Gastrocnemius medialis (tissue), 4 donors: ENCODE measurements at regions not wholly inside any gene's neighbourhood (a gene's known extent, or its start where the extent isn't known, plus 50 kb on each side); places are given as distances from the start of the nearest gene placed in this dataset.

ENCODE experiments used
- ATAC-seq, 2 donors: fragments of 150-250 bp; one replicate each; pipeline ENCODE4 v1.9.1; 2016
- DNase-seq, 2 donors: peaks; one replicate each; pipeline ENCODE4 v3.0.0-alpha.2; 2019
- H3K27ac ChIP-seq, 4 donors: fragments of 200-600 bp; sonication (generic); 1 replicate in 1 of 4; 2 replicates in 3 of 4; pipeline ENCODE4 v1.5.1; 2016 to 2018; ENCODE audit warnings: mild to moderate bottlenecking in 2 of 4, moderate library complexity in 1 of 4
- H3K27me3 ChIP-seq, 3 donors: fragments of 200-600 bp; sonication (generic) in 2 of 3; 1 replicate in 1 of 3; 2 replicates in 2 of 3; pipeline versions ENCODE4 v1.5.1 to v1.6.0; 2016 to 2019; ENCODE audit warnings: mild to moderate bottlenecking in 1 of 3, moderate library complexity in 1 of 3
- H3K36me3 ChIP-seq, 2 donors: fragments of 200-600 bp; sonication (generic) in 1 of 2; one replicate each; pipeline ENCODE4 v1.5.1; 2017 to 2018
- H3K4me1 ChIP-seq, 2 donors: fragments of 200-600 bp; sonication (generic) in 1 of 2; one replicate each; pipeline ENCODE4 v1.5.1; 2016 to 2017; ENCODE audit warnings: mild to moderate bottlenecking in 2 of 2
- H3K4me3 ChIP-seq, 4 donors: fragments of 200-600 bp; sonication (generic) in 3 of 4; 1 replicate in 1 of 4; 2 replicates in 3 of 4; pipeline ENCODE4 v1.5.1; 2016 to 2019; ENCODE audit warnings: mild to moderate bottlenecking in 2 of 4
- H3K9me3 ChIP-seq, 3 donors: fragments of 200-600 bp; sonication (generic) in 2 of 3; 1 replicate in 1 of 3; 2 replicates in 2 of 3; pipeline ENCODE4 v1.5.1; 2016 to 2019
- CTCF ChIP-seq, 5 experiments: fragments of 450-650 bp in 3 of 5; fragments of 200-600 bp in 2 of 5; sonication (generic) in 2 of 5; IDR thresholded peaks in 4 of 5; conservative IDR thresholded peaks in 1 of 5; 1 replicate in 4 of 5; 2 replicates in 1 of 5; pipeline ENCODE4 v1.5.1; 2016 to 2019; ENCODE audit warnings: antibody characterized with exemption in 5 of 5, mild to moderate bottlenecking in 3 of 5, moderate library complexity in 3 of 5
- POLR2A ChIP-seq, 2 donors: fragments of 450-650 bp; IDR thresholded peaks; one replicate each; pipeline ENCODE4 v1.6.1; 2017; ENCODE audit warnings: antibody characterized with exemption in 2 of 2, mild to moderate bottlenecking in 2 of 2, moderate library complexity in 2 of 2
- in situ Hi-C, 4 donors: fragments of 200-750 bp; cut with MboI; loops; one replicate each; pipeline versions ENCODE4 v1.15.0 to v1.8.0; 2017; ENCODE audit warnings: low sequenced_read_pairs in 4 of 4
- intact Hi-C: fragments of 100-400 bp; cut with DNase I; formaldehyde crosslinking; loops from one replicate; pipeline ENCODE4 v1.15.1; 2023; ENCODE audit warnings: low total_unique reads

GRCh38 chr12:92363295-92364146 lies 217.9 kb upstream of the BTG1 start:
- Histone ChIP-seq H3K4me1 (peaks cover 4 to 17% of the 10 kb centered on the region in 2 donors), H3K9me3 (no peaks in the 10 kb centered on the region), H3K27ac (peak overlapping the region; percentile 7 to 55 (median 33)), H3K36me3 (no peaks in the 10 kb centered on the region), H3K4me3 (peak overlapping the region; percentile 16 to 39 (median 26)), H3K27me3 (no peaks in the 10 kb centered on the region)
- DNase-seq (peak; percentile 6 to 26), ATAC-seq (peak; percentile 50 to 78)
- in situ Hi-C loops (no loop called here), intact Hi-C loops (no loop called here)
- no peak for TF ChIP-seq POLR2A (IDR thresholded peaks at IDR 0.05)
- no peak for TF ChIP-seq CTCF (IDR thresholded peaks at IDR 0.05 in 4 of 5, conservative IDR thresholded peaks at IDR 0.05 in 1 of 5)

GRCh38 chr12:92362785-92363184 lies 217.1 kb upstream of the BTG1 start:
- Histone ChIP-seq H3K36me3 (no peaks in the 10 kb centered on the region), H3K27me3 (no peaks in the 10 kb centered on the region), H3K27ac (no peak overlapping the region), H3K4me3 (peak overlapping the region in 1 of 4 donors; percentile 27), H3K9me3 (no peaks in the 10 kb centered on the region), H3K4me1 (peaks cover 4 to 17% of the 10 kb centered on the region in 2 donors)
- in situ Hi-C loops = no loop called here
- no peak for DNase-seq
- ATAC-seq = no peak
- intact Hi-C loops = no loop called here
- TF ChIP-seq POLR2A (IDR thresholded peaks at IDR 0.05) (no peak), CTCF (IDR thresholded peaks at IDR 0.05 in 4 of 5, conservative IDR thresholded peaks at IDR 0.05 in 1 of 5) (no peak)

- H3K9me3 ChIP-seq = no peaks in the 10 kb centered on the region
- no peak for TF ChIP-seq CTCF (IDR thresholded peaks at IDR 0.05 in 4 of 5, conservative IDR thresholded peaks at IDR 0.05 in 1 of 5)
- TF ChIP-seq POLR2A (IDR thresholded peaks at IDR 0.05) = no peak
- H3K27ac ChIP-seq = no peak overlapping the region
- intact Hi-C loops = no loop called here
- no peaks in the 10 kb centered on the region for H3K27me3 ChIP-seq
- ATAC-seq (no peak), DNase-seq (no peak)
- H3K36me3 ChIP-seq = no peaks in the 10 kb centered on the region
- in situ Hi-C loops = no loop called here
- no peak overlapping the region for H3K4me3 ChIP-seq
- peaks cover 4 to 17% of the 10 kb centered on the region in 2 donors for H3K4me1 ChIP-seq
These were observed 216.5 kb upstream of the BTG1 start for GRCh38 chr12:92362126-92362525.

GRCh38 chr12:92360543-92360942 lies 214.9 kb upstream of the BTG1 start:
- H3K9me3 ChIP-seq = no peaks in the 10 kb centered on the region
- DNase-seq (no peak), ATAC-seq (no peak)
- in situ Hi-C loops = no loop called here
- TF ChIP-seq POLR2A (IDR thresholded peaks at IDR 0.05) (no peak), CTCF (IDR thresholded peaks at IDR 0.05 in 4 of 5, conservative IDR thresholded peaks at IDR 0.05 in 1 of 5) (no peak)
- no peaks in the 10 kb centered on the region for H3K27me3 ChIP-seq
- no peak overlapping the region for H3K27ac ChIP-seq
- intact Hi-C loops = no loop called here
- H3K36me3 ChIP-seq = no peaks in the 10 kb centered on the region
- H3K4me1 ChIP-seq = peaks cover 4 to 17% of the 10 kb centered on the region in 2 donors
- H3K4me3 ChIP-seq = no peak overlapping the region
